ENCODE measurements at regions not wholly inside any gene's neighbourhood (a gene's known extent, or its start where the extent isn't known, plus 50 kb on each side); places are given as distances from the start of the nearest gene placed in this dataset.

GRCh38 chr6:135680964-135681913 is 170.3 kb upstream of the PDE7B start:
- TF ChIP-seq CTCF (IDR thresholded peaks at IDR 0.05) (no peak), POLR2A (IDR thresholded peaks at IDR 0.05) (no peak), POLR2AphosphoS5 (IDR thresholded peaks at IDR 0.05) (no peak), EP300 (IDR thresholded peaks at IDR 0.05; ENCODE audit: low read depth) (no peak)
